ENCODE measurements at regions not wholly inside any gene's neighbourhood (a gene's known extent, or its start where the extent isn't known, plus 50 kb on each side); places are given as distances from the start of the nearest gene placed in this dataset.

DNA sequence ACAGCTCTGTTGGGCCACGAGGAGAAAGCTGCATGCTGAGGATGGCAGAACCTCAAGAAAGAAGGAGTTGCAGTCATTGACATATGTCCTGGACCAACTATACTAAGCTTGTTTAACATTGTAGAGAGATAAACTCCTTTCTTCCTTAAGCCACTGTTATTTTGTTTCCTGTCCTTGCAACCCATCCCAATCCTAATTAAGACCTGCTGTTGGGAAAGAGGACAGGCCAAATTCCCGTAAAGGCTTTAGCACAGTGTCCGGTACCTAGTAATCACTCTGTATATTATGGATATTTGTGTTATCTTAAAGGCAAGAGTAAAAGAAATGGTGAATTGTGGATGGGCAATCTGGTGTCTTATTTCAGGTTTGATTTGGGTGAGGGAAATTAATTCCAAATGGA is 53.5 kb upstream of the WSCD2 start:
- TF ChIP-seq, protein P1, sequence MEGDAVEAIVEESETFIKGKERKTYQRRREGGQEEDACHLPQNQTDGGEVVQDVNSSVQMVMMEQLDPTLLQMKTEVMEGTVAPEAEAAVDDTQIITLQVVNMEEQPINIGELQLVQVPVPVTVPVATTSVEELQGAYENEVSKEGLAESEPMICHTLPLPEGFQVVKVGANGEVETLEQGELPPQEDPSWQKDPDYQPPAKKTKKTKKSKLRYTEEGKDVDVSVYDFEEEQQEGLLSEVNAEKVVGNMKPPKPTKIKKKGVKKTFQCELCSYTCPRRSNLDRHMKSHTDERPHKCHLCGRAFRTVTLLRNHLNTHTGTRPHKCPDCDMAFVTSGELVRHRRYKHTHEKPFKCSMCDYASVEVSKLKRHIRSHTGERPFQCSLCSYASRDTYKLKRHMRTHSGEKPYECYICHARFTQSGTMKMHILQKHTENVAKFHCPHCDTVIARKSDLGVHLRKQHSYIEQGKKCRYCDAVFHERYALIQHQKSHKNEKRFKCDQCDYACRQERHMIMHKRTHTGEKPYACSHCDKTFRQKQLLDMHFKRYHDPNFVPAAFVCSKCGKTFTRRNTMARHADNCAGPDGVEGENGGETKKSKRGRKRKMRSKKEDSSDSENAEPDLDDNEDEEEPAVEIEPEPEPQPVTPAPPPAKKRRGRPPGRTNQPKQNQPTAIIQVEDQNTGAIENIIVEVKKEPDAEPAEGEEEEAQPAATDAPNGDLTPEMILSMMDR (IDR thresholded peaks at IDR 0.05): no peak
- TF ChIP-seq EZH2 (IDR thresholded peaks at IDR 0.05; ENCODE audit: borderline replicate concordance, insufficient read depth, low read depth, low read length, poor library complexity, severe bottlenecking): no peak
